Fibroblast of skin of left quadriceps (primary cell): ENCODE measurements at regions not wholly inside any gene's neighbourhood (a gene's known extent, or its start where the extent isn't known, plus 50 kb on each side); places are given as distances from the start of the nearest gene placed in this dataset.

Experiments
- DNase-seq, 2 experiments: peaks; one replicate each; pipeline ENCODE4 v3.0.0-alpha.2; 2013; ENCODE audit warnings: low read depth in 2 of 2

DNA sequence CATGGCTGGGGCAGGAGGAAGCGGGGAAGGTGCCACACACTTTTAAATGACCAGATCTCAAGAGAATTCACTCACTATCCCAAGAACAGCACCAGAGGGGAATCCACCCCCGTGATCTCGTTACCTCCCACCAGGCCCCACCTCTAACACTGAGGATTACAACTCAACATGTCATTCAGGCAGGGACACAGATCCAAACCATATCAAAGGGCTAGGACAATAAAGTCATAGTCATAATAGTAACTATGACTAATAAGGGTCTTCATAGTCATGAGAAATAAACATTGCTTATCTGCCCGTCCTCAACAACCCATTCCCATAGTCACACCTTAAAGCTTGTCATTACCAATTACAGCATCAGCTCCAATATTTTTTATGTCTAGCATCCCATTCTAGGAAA is 65.3 kb upstream of the SMC2 start:
- DNase-seq: no peak
